ENCODE measurements at regions not wholly inside any gene's neighbourhood (a gene's known extent, or its start where the extent isn't known, plus 50 kb on each side); places are given as distances from the start of the nearest gene placed in this dataset.

- H3K27ac ChIP-seq (ENCODE audit: low read length), result no peak overlapping the region
- H3K9ac ChIP-seq (ENCODE audit: low read depth, low read length), result no peak overlapping the region
Measured at GRCh38 chr20:52049001-52049731, 142.4 kb downstream of the ZFP64 start.

GRCh38 chr20:52047811-52048764, 143.5 kb downstream of the ZFP64 start:
- no peak overlapping the region for H3K9ac ChIP-seq (ENCODE audit: low read depth, low read length)
- H3K27me3 ChIP-seq (ENCODE audit: insufficient read depth, low read length, poor library complexity), result no peaks in the 10 kb centered on the region
- no peak overlapping the region for H2AFZ ChIP-seq (ENCODE audit: low read depth, low read length)
- DNase-seq (no peak), ATAC-seq (ENCODE audit: insufficient read depth, low read depth) (no peak)
- H3K4me2 ChIP-seq (ENCODE audit: insufficient read depth, low read length), result no peak overlapping the region
- no peak overlapping the region for H3K4me3 ChIP-seq (ENCODE audit: low read depth in 1 of 2, low read length in 2 of 2)
- no peaks in the 10 kb centered on the region for H3K9me3 ChIP-seq (ENCODE audit: insufficient read depth, low read length, severe bottlenecking)
- no peaks in the 10 kb centered on the region for H3K36me3 ChIP-seq (ENCODE audit: insufficient read depth, low read length)
- no peaks in the 10 kb centered on the region for H3K4me1 ChIP-seq (ENCODE audit: insufficient read depth, low read length)
- H4K20me1 ChIP-seq (ENCODE audit: insufficient read depth, low read length), result no peaks in the 10 kb centered on the region
- no peaks in the 10 kb centered on the region for H3K79me2 ChIP-seq (ENCODE audit: insufficient read depth, low read length)
- no peak for TF ChIP-seq CTCF (IDR thresholded peaks at IDR 0.05; ENCODE audit: borderline replicate concordance, extremely low read depth, low read length, poor library complexity, severe bottlenecking)
- no peak for TF ChIP-seq EZH2 (IDR thresholded peaks at IDR 0.05; ENCODE audit: borderline replicate concordance, low read depth, low read length, severe bottlenecking)
- no peak overlapping the region for H3K27ac ChIP-seq (ENCODE audit: low read length)

More at GRCh38 chr20:52049001-52049731, 142.4 kb downstream of the ZFP64 start:
- DNase-seq (no peak), ATAC-seq (ENCODE audit: insufficient read depth, low read depth) (no peak)
- TF ChIP-seq EZH2 (IDR thresholded peaks at IDR 0.05; ENCODE audit: borderline replicate concordance, low read depth, low read length, severe bottlenecking) (no peak), CTCF (IDR thresholded peaks at IDR 0.05; ENCODE audit: borderline replicate concordance, extremely low read depth, low read length, poor library complexity, severe bottlenecking) (no peak)
- no peak overlapping the region for H2AFZ ChIP-seq (ENCODE audit: low read depth, low read length)
- H4K20me1 ChIP-seq (ENCODE audit: insufficient read depth, low read length), result no peaks in the 10 kb centered on the region
- no peak overlapping the region for H3K4me2 ChIP-seq (ENCODE audit: insufficient read depth, low read length)
- H3K4me1 ChIP-seq (ENCODE audit: insufficient read depth, low read length), result no peaks in the 10 kb centered on the region
- H3K36me3 ChIP-seq (ENCODE audit: insufficient read depth, low read length), result no peaks in the 10 kb centered on the region
- H3K79me2 ChIP-seq (ENCODE audit: insufficient read depth, low read length), result no peaks in the 10 kb centered on the region
- no peaks in the 10 kb centered on the region for H3K27me3 ChIP-seq (ENCODE audit: insufficient read depth, low read length, poor library complexity)
- H3K9me3 ChIP-seq (ENCODE audit: insufficient read depth, low read length, severe bottlenecking), result no peaks in the 10 kb centered on the region
- no peak overlapping the region for H3K4me3 ChIP-seq (ENCODE audit: low read depth in 1 of 2, low read length in 2 of 2)

GRCh38 chr20:52041966-52042365, 149.6 kb downstream of the ZFP64 start:
- no peak overlapping the region for H3K9ac ChIP-seq (ENCODE audit: low read depth, low read length)

More at GRCh38 chr20:52041966-52042365, 149.6 kb downstream of the ZFP64 start:
- ATAC-seq (ENCODE audit: insufficient read depth, low read depth) (no peak), DNase-seq (no peak)
- Histone ChIP-seq H3K79me2 (ENCODE audit: insufficient read depth, low read length) (no peaks in the 10 kb centered on the region), H3K4me1 (ENCODE audit: insufficient read depth, low read length) (no peaks in the 10 kb centered on the region), H3K27ac (ENCODE audit: low read length) (no peak overlapping the region), H2AFZ (ENCODE audit: low read depth, low read length) (no peak overlapping the region), H3K4me2 (ENCODE audit: insufficient read depth, low read length) (no peak overlapping the region), H4K20me1 (ENCODE audit: insufficient read depth, low read length) (no peaks in the 10 kb centered on the region), H3K36me3 (ENCODE audit: insufficient read depth, low read length) (no peaks in the 10 kb centered on the region), H3K27me3 (ENCODE audit: insufficient read depth, low read length, poor library complexity) (no peaks in the 10 kb centered on the region), H3K9me3 (ENCODE audit: insufficient read depth, low read length, severe bottlenecking) (no peaks in the 10 kb centered on the region), H3K4me3 (ENCODE audit: low read depth in 1 of 2, low read length in 2 of 2) (no peak overlapping the region)
- no peak for TF ChIP-seq CTCF (IDR thresholded peaks at IDR 0.05; ENCODE audit: borderline replicate concordance, extremely low read depth, low read length, poor library complexity, severe bottlenecking)
- TF ChIP-seq EZH2 (IDR thresholded peaks at IDR 0.05; ENCODE audit: borderline replicate concordance, low read depth, low read length, severe bottlenecking), result no peak

Data from DND-41 (cell line).